ENCODE measurements at regions not wholly inside any gene's neighbourhood (a gene's known extent, or its start where the extent isn't known, plus 50 kb on each side); places are given as distances from the start of the nearest gene placed in this dataset.

DNA sequence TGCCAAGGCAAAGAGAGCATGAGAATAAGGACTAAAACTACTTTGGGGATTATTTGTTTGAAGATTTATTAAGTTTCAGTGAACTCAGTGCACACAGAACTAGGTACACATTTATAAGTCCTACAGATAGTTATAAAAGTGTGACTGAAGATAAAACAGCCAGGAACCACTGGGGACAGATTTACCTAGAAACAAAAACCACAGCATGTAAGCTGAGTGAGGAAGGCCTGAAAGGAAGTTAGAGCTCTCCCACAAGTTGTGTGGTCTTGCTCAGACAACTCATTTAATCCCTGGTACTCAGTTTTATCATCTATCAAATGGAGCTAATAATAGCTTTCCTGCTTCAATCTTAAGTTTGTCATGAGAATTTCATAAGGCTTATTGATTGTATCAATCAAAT lies 311.2 kb upstream of the FAT3 start:
- Mint-ChIP-seq H3K9me3 (peaks cover 0 to 11% (median 4%) of the 10 kb centered on the region in 7 donors), H3K4me3 (no peak overlapping the region), H3K27me3 (ENCODE audit: low read depth in 3 of 3) (no peaks in the 10 kb centered on the region), H3K4me1 (no peaks in the 10 kb centered on the region), H3K27ac (no peak overlapping the region), H3K36me3 (no peaks in the 10 kb centered on the region)
- no peaks in the 10 kb centered on the region for H3K36me3 ChIP-seq (replicated peaks in 1 of 2; ENCODE audit: control insufficient read depth in 1 of 2, insufficient read depth in 2 of 2, low read length in 2 of 2)
- H3K9ac ChIP-seq (ENCODE audit: insufficient read depth, low read length, poor library complexity, severe bottlenecking) = no peak overlapping the region
- no peaks in the 10 kb centered on the region for H3K4me1 ChIP-seq (ENCODE audit: control insufficient read depth in 1 of 2, insufficient read depth in 2 of 2, low read length in 2 of 2)
- H3K79me2 ChIP-seq (ENCODE audit: insufficient read depth, low read length) = no peaks in the 10 kb centered on the region
- DNase-seq = no peak
- TF ChIP-seq, protein P1, sequence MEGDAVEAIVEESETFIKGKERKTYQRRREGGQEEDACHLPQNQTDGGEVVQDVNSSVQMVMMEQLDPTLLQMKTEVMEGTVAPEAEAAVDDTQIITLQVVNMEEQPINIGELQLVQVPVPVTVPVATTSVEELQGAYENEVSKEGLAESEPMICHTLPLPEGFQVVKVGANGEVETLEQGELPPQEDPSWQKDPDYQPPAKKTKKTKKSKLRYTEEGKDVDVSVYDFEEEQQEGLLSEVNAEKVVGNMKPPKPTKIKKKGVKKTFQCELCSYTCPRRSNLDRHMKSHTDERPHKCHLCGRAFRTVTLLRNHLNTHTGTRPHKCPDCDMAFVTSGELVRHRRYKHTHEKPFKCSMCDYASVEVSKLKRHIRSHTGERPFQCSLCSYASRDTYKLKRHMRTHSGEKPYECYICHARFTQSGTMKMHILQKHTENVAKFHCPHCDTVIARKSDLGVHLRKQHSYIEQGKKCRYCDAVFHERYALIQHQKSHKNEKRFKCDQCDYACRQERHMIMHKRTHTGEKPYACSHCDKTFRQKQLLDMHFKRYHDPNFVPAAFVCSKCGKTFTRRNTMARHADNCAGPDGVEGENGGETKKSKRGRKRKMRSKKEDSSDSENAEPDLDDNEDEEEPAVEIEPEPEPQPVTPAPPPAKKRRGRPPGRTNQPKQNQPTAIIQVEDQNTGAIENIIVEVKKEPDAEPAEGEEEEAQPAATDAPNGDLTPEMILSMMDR (IDR thresholded peaks at IDR 0.05) = no peak
- no peak overlapping the region for H3K4me2 ChIP-seq (replicated peaks; ENCODE audit: extremely low read depth, low read length, poor library complexity, severe bottlenecking)
- no peak overlapping the region for H3K27ac ChIP-seq (ENCODE audit: low read depth in 1 of 2, low read length in 2 of 2)
- no peak overlapping the region for H3K4me3 ChIP-seq (replicated peaks in 1 of 3; ENCODE audit: low read depth in 2 of 3, low read length in 3 of 3)
- no peaks in the 10 kb centered on the region for H4K20me1 ChIP-seq (ENCODE audit: insufficient read depth, low read length)
- peaks cover 7 to 10% of the 10 kb centered on the region in 2 donors for H3K9me3 ChIP-seq (replicated peaks in 1 of 2; ENCODE audit: control insufficient read depth in 1 of 2, insufficient read depth in 1 of 2, low read length in 2 of 2)
- no peak overlapping the region for H2AFZ ChIP-seq (ENCODE audit: insufficient read depth, low read depth, low read length, poor library complexity, severe bottlenecking)
- intact Hi-C loops (cut with micrococcal nuclease) = no loop called here
- no peaks in the 10 kb centered on the region for H3K27me3 ChIP-seq (ENCODE audit: control insufficient read depth in 2 of 2, insufficient read depth in 2 of 2, low read length in 2 of 2)

GRCh38 chr11:91912322-91912721 lies 312.3 kb upstream of the FAT3 start:
- TF ChIP-seq, protein P1 (IDR thresholded peaks at IDR 0.05) = no peak
- 67% methylated on average over 2 of the region's 4 CpGs for WGBS (ENCODE audit: insufficient coverage)
- H3K4me3 Mint-ChIP-seq = no peak overlapping the region
- H3K79me2 ChIP-seq (ENCODE audit: insufficient read depth, low read length) = no peaks in the 10 kb centered on the region
- H3K36me3 ChIP-seq (replicated peaks in 1 of 2; ENCODE audit: control insufficient read depth in 1 of 2, insufficient read depth in 2 of 2, low read length in 2 of 2) = no peaks in the 10 kb centered on the region
- no peak overlapping the region for H3K4me2 ChIP-seq (replicated peaks; ENCODE audit: extremely low read depth, low read length, poor library complexity, severe bottlenecking)
- H3K27ac Mint-ChIP-seq = no peak overlapping the region
- H3K4me1 Mint-ChIP-seq = no peaks in the 10 kb centered on the region
- no peaks in the 10 kb centered on the region for H3K27me3 ChIP-seq (ENCODE audit: control insufficient read depth in 2 of 2, insufficient read depth in 2 of 2, low read length in 2 of 2)
- H3K27me3 Mint-ChIP-seq (ENCODE audit: low read depth in 3 of 3) = no peaks in the 10 kb centered on the region
- H2AFZ ChIP-seq (ENCODE audit: insufficient read depth, low read depth, low read length, poor library complexity, severe bottlenecking) = no peak overlapping the region
- intact Hi-C loops (cut with micrococcal nuclease) = no loop called here
- H3K4me1 ChIP-seq (ENCODE audit: control insufficient read depth in 1 of 2, insufficient read depth in 2 of 2, low read length in 2 of 2) = no peaks in the 10 kb centered on the region
- H3K27ac ChIP-seq (ENCODE audit: low read depth in 1 of 2, low read length in 2 of 2) = no peak overlapping the region
- no peak for DNase-seq
- H3K9me3 Mint-ChIP-seq = peaks cover 2 to 8% (median 4%) of the 10 kb centered on the region in 7 donors
- no peaks in the 10 kb centered on the region for H3K36me3 Mint-ChIP-seq
- no peak overlapping the region for H3K9ac ChIP-seq (ENCODE audit: insufficient read depth, low read length, poor library complexity, severe bottlenecking)
- H4K20me1 ChIP-seq (ENCODE audit: insufficient read depth, low read length) = no peaks in the 10 kb centered on the region
- no peak overlapping the region for H3K4me3 ChIP-seq (replicated peaks in 1 of 3; ENCODE audit: low read depth in 2 of 3, low read length in 3 of 3)
- peaks cover 12 to 15% of the 10 kb centered on the region in 2 donors for H3K9me3 ChIP-seq (replicated peaks in 1 of 2; ENCODE audit: control insufficient read depth in 1 of 2, insufficient read depth in 1 of 2, low read length in 2 of 2)

All from CD14-positive monocyte (primary cell).